Chondrocyte (in vitro differentiated cells): ENCODE measurements at regions not wholly inside any gene's neighbourhood (a gene's known extent, or its start where the extent isn't known, plus 50 kb on each side); places are given as distances from the start of the nearest gene placed in this dataset.
"Not testable (repeated sequence)": the region's sequence is repeated elsewhere in the genome, so short reads cannot be mapped to it uniquely, and the experiment has no call there.

Source experiments
- DNase-seq: peaks from one replicate; pipeline ENCODE4 v3.0.0; 2021; ENCODE audit warnings: mixed read lengths, low spot score
- H3K27ac Mint-ChIP-seq: one replicate; pipeline ENCODE4 v1.8.0; 2021; ENCODE audit warnings: mild to moderate bottlenecking, moderate library complexity, mixed read lengths; ENCODE audit not compliant: unreplicated experiment
- H3K27me3 Mint-ChIP-seq: 2 replicates; pipeline ENCODE4 v1.8.0; 2021; ENCODE audit warnings: low read depth, mixed read lengths
- H3K36me3 Mint-ChIP-seq: 2 replicates; pipeline ENCODE4 v1.8.0; 2021; ENCODE audit warnings: low read depth, mixed read lengths
- H3K4me1 Mint-ChIP-seq: 2 replicates; pipeline ENCODE4 v1.8.0; 2021; ENCODE audit warnings: low read depth, mild to moderate bottlenecking, mixed read lengths
- H3K4me3 Mint-ChIP-seq: one replicate; pipeline ENCODE4 v1.8.0; 2021; ENCODE audit warnings: mild to moderate bottlenecking, moderate library complexity, mixed read lengths; ENCODE audit not compliant: unreplicated experiment
- H3K9me3 Mint-ChIP-seq: 2 replicates; pipeline ENCODE4 v1.8.0; 2021; ENCODE audit warnings: low read depth, mixed read lengths
- CTCF ChIP-seq: fragments of 200-600 bp; sonication (generic); IDR thresholded peaks from 2 replicates; pipeline ENCODE4 v1.5.0; 2021; ENCODE audit warnings: antibody characterized with exemption, mild to moderate bottlenecking, moderate library complexity

- H3K27ac Mint-ChIP-seq, result no peak overlapping the region
- H3K4me1 Mint-ChIP-seq, result no peaks in the 10 kb centered on the region
- no peak for DNase-seq
- H3K9me3 Mint-ChIP-seq, result no peaks in the 10 kb centered on the region
- no peak for TF ChIP-seq CTCF
- H3K36me3 Mint-ChIP-seq, result no peaks in the 10 kb centered on the region
- peaks cover 3% of the 10 kb centered on the region for H3K27me3 Mint-ChIP-seq
- no peak overlapping the region for H3K4me3 Mint-ChIP-seq
Measured at GRCh38 chr7:49099587-49100326, 175.4 kb downstream of the CDC14C start.

GRCh38 chr7:49100908-49101740 lies 176.8 kb downstream of the CDC14C start:
- not testable (repeated sequence) for H3K27ac Mint-ChIP-seq, H3K4me1 Mint-ChIP-seq, H3K4me3 Mint-ChIP-seq, H3K9me3 Mint-ChIP-seq, H3K36me3 Mint-ChIP-seq, DNase-seq, H3K27me3 Mint-ChIP-seq

GRCh38 chr7:49102411-49102810 lies 178.1 kb downstream of the CDC14C start:
- H3K27ac Mint-ChIP-seq, result no peak overlapping the region
- no peaks in the 10 kb centered on the region for H3K36me3 Mint-ChIP-seq
- no peaks in the 10 kb centered on the region for H3K4me1 Mint-ChIP-seq
- peaks cover 3% of the 10 kb centered on the region for H3K9me3 Mint-ChIP-seq
- no peak for TF ChIP-seq CTCF
- H3K27me3 Mint-ChIP-seq, result peaks cover 3% of the 10 kb centered on the region
- no peak for DNase-seq
- no peak overlapping the region for H3K4me3 Mint-ChIP-seq

- Mint-ChIP-seq H3K9me3 (peaks cover 11% of the 10 kb centered on the region), H3K27me3 (no peaks in the 10 kb centered on the region), H3K4me3 (no peak overlapping the region), H3K27ac (no peak overlapping the region), H3K4me1 (no peaks in the 10 kb centered on the region), H3K36me3 (no peaks in the 10 kb centered on the region)
- no peak for TF ChIP-seq CTCF
- no peak for DNase-seq
Measured at GRCh38 chr7:49111706-49112105, 187.4 kb downstream of the CDC14C start.

- no peaks in the 10 kb centered on the region for H3K36me3 Mint-ChIP-seq
- TF ChIP-seq CTCF, result no peak
- H3K4me1 Mint-ChIP-seq, result no peaks in the 10 kb centered on the region
- no peaks in the 10 kb centered on the region for H3K27me3 Mint-ChIP-seq
- DNase-seq, result no peak
- H3K9me3 Mint-ChIP-seq, result peaks cover 8% of the 10 kb centered on the region
- H3K4me3 Mint-ChIP-seq, result no peak overlapping the region
- H3K27ac Mint-ChIP-seq, result no peak overlapping the region
Measured at GRCh38 chr7:49112222-49112621, 187.9 kb downstream of the CDC14C start.
